ENCODE measurements at regions not wholly inside any gene's neighbourhood (a gene's known extent, or its start where the extent isn't known, plus 50 kb on each side); places are given as distances from the start of the nearest gene placed in this dataset.

DNA sequence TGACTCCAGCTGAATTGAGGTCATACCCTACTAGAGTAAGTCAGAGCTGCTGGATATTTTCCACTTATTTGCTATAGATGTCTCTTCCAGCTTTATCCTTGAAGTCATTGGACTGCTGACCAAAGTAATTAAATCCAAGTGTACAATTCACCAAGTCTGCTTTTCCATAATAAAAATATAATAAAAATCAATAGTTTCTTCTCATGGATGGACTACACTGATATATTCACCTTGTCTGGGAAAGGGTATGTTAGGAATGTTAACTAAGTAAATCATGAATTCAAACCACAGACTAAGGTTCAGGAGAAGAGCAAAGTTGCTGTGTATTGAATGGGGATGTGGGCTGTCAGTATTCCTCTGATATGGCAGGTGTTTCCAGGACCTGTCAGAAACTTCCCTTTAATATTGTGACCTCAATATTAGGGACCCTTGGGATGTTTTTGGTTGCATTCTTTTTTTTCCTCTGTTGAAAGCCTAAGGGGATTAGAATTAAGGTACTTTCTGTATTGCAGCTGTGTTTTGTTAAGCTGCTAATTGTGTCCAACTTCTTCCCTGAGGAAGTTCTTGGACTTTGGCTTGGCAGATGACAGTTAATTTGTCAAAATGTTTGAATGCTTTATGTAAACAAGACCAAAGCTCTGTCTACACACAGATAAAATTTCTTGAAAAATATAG, 284.0 kb downstream of the ATP23 start:
- H4K20me1 ChIP-seq (ENCODE audit: insufficient read depth, low read length) = no peaks in the 10 kb centered on the region
- Mint-ChIP-seq H3K27ac (no peak overlapping the region), H3K4me1 (no peaks in the 10 kb centered on the region), H3K27me3 (ENCODE audit: low read depth in 3 of 3) (peaks cover 0 to 2% (median 0%) of the 10 kb centered on the region in 3 donors), H3K36me3 (no peaks in the 10 kb centered on the region), H3K9me3 (peaks cover 2 to 10% (median 6%) of the 10 kb centered on the region in 7 donors), H3K4me3 (no peak overlapping the region)
- H3K36me3 ChIP-seq (replicated peaks in 1 of 2; ENCODE audit: control insufficient read depth in 1 of 2, insufficient read depth in 2 of 2, low read length in 2 of 2) = no peaks in the 10 kb centered on the region
- intact Hi-C loops (cut with micrococcal nuclease) = no loop called here
- H3K9me3 ChIP-seq (replicated peaks in 1 of 2; ENCODE audit: control insufficient read depth in 1 of 2, insufficient read depth in 1 of 2, low read length in 2 of 2) = no peaks in the 10 kb centered on the region
- no peak overlapping the region for H3K4me2 ChIP-seq (replicated peaks; ENCODE audit: extremely low read depth, low read length, poor library complexity, severe bottlenecking)
- H2AFZ ChIP-seq (ENCODE audit: insufficient read depth, low read depth, low read length, poor library complexity, severe bottlenecking) = no peak overlapping the region
- H3K27me3 ChIP-seq (ENCODE audit: control insufficient read depth in 2 of 2, insufficient read depth in 2 of 2, low read length in 2 of 2) = no peaks in the 10 kb centered on the region
- H3K27ac ChIP-seq (ENCODE audit: low read depth in 1 of 2, low read length in 2 of 2) = no peak overlapping the region
- H3K4me1 ChIP-seq (ENCODE audit: control insufficient read depth in 1 of 2, insufficient read depth in 2 of 2, low read length in 2 of 2) = no peaks in the 10 kb centered on the region
- no peaks in the 10 kb centered on the region for H3K79me2 ChIP-seq (ENCODE audit: insufficient read depth, low read length)
- H3K9ac ChIP-seq (ENCODE audit: insufficient read depth, low read length, poor library complexity, severe bottlenecking) = no peak overlapping the region
- H3K4me3 ChIP-seq (replicated peaks in 1 of 3; ENCODE audit: low read depth in 2 of 3, low read length in 3 of 3) = no peak overlapping the region
- TF ChIP-seq, protein P1, sequence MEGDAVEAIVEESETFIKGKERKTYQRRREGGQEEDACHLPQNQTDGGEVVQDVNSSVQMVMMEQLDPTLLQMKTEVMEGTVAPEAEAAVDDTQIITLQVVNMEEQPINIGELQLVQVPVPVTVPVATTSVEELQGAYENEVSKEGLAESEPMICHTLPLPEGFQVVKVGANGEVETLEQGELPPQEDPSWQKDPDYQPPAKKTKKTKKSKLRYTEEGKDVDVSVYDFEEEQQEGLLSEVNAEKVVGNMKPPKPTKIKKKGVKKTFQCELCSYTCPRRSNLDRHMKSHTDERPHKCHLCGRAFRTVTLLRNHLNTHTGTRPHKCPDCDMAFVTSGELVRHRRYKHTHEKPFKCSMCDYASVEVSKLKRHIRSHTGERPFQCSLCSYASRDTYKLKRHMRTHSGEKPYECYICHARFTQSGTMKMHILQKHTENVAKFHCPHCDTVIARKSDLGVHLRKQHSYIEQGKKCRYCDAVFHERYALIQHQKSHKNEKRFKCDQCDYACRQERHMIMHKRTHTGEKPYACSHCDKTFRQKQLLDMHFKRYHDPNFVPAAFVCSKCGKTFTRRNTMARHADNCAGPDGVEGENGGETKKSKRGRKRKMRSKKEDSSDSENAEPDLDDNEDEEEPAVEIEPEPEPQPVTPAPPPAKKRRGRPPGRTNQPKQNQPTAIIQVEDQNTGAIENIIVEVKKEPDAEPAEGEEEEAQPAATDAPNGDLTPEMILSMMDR (IDR thresholded peaks at IDR 0.05) = no peak
- DNase-seq = no peak

DNA sequence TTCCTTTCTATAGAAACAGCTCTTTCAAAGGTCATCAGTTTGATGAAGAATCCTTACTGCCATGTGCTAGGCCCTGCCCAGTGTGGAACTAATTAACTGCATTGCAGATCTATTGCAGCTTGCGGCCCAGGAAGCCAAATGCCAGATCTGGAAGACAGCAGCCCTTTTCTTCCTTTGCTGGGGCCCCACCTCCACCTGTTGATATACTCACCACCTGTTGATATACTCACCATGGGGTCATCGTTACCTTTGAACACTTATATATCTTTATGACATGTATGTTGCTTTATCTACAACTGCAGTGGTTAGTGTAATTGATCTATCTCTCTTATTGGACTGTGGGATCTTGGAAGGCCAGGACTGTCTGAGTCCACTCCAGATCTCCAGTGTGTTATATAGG, 292.5 kb downstream of the ATP23 start:
- Histone ChIP-seq H4K20me1 (ENCODE audit: insufficient read depth, low read length) (no peaks in the 10 kb centered on the region), H3K36me3 (replicated peaks in 1 of 2; ENCODE audit: control insufficient read depth in 1 of 2, insufficient read depth in 2 of 2, low read length in 2 of 2) (no peaks in the 10 kb centered on the region), H3K4me2 (replicated peaks; ENCODE audit: extremely low read depth, low read length, poor library complexity, severe bottlenecking) (no peak overlapping the region), H3K27me3 (ENCODE audit: control insufficient read depth in 2 of 2, insufficient read depth in 2 of 2, low read length in 2 of 2) (no peaks in the 10 kb centered on the region), H3K27ac (ENCODE audit: low read depth in 1 of 2, low read length in 2 of 2) (no peak overlapping the region), H2AFZ (ENCODE audit: insufficient read depth, low read depth, low read length, poor library complexity, severe bottlenecking) (no peak overlapping the region), H3K79me2 (ENCODE audit: insufficient read depth, low read length) (no peaks in the 10 kb centered on the region), H3K4me3 (replicated peaks in 1 of 3; ENCODE audit: low read depth in 2 of 3, low read length in 3 of 3) (no peak overlapping the region), H3K4me1 (ENCODE audit: control insufficient read depth in 1 of 2, insufficient read depth in 2 of 2, low read length in 2 of 2) (no peaks in the 10 kb centered on the region), H3K9ac (ENCODE audit: insufficient read depth, low read length, poor library complexity, severe bottlenecking) (no peak overlapping the region), H3K9me3 (replicated peaks in 1 of 2; ENCODE audit: control insufficient read depth in 1 of 2, insufficient read depth in 1 of 2, low read length in 2 of 2) (peaks cover 7 to 11% of the 10 kb centered on the region in 2 donors)
- intact Hi-C loops (cut with micrococcal nuclease) = no loop called here
- no peaks in the 10 kb centered on the region for H3K36me3 Mint-ChIP-seq
- no peak for DNase-seq
- H3K9me3 Mint-ChIP-seq = peaks cover 6 to 18% (median 14%) of the 10 kb centered on the region in 7 donors
- no peaks in the 10 kb centered on the region for H3K4me1 Mint-ChIP-seq
- peaks cover 0 to 2% (median 2%) of the 10 kb centered on the region in 3 donors for H3K27me3 Mint-ChIP-seq (ENCODE audit: low read depth in 3 of 3)
- TF ChIP-seq, protein P1 (IDR thresholded peaks at IDR 0.05) = no peak
- H3K4me3 Mint-ChIP-seq = no peak overlapping the region
- H3K27ac Mint-ChIP-seq = no peak overlapping the region
- WGBS (ENCODE audit: insufficient coverage) = 88% methylated on average over 1 of the region's 2 CpGs

Measured in CD14-positive monocyte (primary cell).